Colon (tissue), 2 donors: ENCODE measurements at regions not wholly inside any gene's neighbourhood (a gene's known extent, or its start where the extent isn't known, plus 50 kb on each side); places are given as distances from the start of the nearest gene placed in this dataset.

Experiments used
- FAIRE-seq: peaks from 2 replicates; lab custom pipeline; 2012; peaks lifted over from hg19 to GRCh38; lab: Jason Lieb, UNC
- donor health status: control.
- donor health status: control.

DNA sequence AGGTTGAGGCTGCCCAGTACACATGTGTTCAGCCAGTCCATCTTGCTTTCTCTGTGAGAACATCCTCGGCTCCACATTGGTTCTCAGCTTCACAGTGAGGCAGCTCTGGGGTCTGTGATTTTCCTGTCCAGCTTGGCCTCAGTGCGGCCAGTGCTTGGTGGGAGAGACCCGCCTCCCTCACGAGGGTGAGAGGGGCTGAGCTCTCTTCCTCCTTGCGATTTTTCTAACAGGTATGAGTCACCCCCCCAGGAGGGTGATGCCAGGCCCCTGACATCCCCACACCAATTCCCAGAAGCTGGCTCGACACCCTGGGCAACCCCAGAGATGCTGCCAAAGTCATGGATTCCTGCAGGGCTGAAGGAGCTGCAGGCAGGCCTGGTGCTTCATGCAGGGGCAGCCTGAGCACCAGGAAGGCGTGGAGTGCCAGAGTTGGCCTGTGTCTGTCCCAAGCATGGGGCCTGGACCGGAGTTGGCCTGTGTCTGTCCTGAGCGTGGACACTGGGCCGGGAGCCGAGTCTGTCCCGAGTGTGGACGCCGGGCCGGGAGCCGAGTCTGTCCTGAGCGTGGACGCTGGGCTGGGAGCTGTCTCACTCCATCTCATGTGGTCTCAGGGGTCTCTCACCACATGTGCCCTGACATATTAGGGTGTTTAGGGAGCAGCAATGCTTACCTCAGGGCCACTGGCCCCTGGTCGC lies 408.6 kb upstream of the IRX4 start:
- no peak for FAIRE-seq

DNA sequence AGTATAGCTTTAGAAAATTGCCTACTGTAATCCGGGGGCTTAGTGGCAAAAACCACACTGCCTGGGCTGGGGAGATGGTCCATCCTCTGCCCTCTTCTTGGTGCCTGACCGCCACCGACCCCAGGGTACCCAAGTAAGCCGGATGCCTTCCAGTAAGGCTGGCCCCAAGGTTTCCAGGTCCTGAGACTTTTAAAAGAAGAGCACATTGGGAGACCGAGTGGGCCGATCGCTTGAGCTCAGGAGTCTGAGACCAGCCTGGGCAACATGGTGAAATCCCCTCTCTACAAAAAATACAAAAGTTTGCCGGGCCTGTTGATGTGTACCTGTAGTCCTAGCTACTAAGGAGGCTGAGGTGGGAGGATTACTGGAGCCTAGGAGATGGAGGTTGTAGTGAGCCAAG lies 406.7 kb upstream of the IRX4 start:
- no peak for FAIRE-seq

DNA sequence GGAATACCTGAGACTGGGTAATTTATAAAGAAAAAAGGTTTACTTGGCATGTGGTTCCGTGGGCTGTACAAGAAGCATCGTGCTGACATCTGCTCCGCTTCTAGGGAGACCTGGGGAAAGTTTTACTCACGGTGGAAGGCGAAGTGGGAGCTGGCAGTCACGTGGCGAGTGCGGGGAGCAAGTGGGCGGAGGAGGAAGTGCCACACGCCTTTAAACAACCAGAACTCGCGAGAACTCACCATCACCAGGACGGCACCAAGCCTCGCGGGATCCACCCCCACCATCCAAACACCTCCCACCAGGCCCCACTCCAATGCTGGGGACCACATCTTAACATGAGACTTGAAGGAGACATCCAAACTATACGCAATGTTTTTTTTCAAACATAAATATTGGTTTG lies 406.2 kb upstream of the IRX4 start:
- FAIRE-seq, result no peak

DNA sequence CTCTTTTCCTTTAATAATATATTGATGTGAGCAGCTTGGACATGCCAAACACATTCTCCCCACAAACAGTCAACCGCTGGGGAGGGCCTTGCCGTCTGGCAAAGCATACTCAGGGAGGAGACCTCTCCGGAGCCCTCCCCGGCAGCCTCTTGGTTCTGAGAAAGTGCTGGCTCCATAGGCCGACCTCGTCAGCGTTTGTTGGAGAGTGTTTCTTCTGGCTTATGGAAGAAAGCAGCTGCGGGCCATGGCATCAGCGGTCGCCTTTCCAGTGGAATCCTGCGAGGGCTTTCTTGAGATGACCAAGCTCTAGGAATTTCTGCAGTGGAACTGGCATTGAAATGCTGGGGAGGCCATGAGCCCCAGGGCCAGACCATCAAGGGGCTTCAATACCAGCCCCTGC lies 405.7 kb upstream of the IRX4 start:
- FAIRE-seq, result no peak

DNA sequence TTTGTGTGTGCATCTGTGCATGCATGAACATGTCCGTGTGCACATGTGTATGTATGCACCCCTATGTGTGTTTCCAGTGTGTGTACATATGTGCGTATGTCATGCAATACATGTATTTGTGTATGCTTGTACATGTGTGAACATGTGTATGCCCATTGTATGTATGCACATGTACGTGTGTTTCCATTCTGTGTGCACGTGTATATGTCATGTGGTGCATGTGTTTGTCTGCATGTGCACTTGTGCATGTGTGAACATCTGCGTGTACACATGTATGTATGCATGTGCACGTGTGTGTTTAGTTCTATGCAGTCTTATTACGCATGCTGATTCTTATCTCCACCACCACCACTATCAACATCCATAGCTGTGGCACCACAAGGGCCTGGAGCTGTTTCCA lies 403.5 kb upstream of the IRX4 start:
- no peak for FAIRE-seq

DNA sequence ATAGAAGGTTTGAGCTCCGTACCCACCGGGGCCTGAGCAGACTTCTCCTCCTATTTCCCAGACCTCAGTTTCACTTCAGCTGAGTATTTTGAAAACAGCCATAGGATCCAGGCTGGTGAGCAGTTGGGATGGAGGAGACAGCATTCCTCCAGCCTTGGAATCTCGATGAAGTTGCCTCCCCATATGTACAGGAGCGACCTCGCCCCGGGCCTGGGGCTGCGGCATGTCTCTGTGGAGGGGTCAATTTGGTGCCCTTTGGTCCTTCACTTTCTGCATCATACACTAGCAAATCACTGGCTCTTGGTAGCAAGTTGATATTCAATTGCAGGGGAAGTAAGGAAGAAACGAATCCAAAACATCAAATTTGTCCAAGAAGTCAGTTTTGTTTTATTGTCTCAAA lies 402.0 kb upstream of the IRX4 start:
- FAIRE-seq, result no peak

DNA sequence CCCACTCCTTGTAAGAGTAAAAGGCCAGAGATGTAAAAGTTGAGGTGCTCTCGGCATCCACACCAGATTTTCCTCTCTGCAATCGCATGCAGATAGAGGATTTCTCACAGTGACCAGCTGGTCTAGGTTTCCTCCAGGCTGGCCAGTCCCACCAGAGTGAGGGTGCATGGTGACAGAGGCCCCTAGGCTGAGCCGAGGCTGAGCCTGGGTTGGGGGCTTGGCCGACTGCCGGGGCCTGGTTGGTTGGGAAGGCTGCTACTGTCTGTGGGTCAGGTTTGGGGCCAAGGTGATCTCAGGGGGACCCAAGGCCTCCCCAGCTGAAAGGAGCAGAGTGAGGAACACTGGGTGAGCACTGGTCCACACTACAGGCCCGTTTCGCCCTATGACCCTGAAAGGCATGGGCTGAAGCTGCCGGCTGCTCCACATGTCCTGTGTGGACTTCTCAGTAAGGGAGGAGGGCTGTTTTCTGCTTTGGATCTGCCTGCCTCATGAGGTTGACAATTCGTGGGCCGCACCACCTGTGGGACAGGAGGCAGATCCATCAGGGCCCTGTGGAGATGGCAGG lies 400.8 kb upstream of the IRX4 start:
- FAIRE-seq, result no peak

DNA sequence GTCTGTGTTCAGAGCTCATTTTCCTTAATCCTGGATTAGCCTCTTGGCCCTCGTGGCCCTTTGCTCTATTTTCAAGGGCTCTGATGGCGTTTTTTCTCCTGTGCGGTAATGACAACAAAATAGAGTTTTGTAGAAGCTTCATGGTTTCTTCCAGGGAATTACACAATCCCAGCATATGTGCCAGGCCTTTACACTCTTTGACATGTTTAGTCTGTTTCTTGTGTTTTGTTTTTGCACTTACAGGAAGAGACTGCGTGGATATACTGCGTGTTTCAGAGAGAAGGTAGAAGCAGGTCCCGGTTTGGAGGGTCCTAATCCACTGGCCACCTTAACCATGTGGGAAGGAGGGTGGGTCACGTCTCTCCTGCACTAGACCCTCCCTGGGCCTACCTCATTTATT lies 400.2 kb upstream of the IRX4 start:
- FAIRE-seq, result no peak

DNA sequence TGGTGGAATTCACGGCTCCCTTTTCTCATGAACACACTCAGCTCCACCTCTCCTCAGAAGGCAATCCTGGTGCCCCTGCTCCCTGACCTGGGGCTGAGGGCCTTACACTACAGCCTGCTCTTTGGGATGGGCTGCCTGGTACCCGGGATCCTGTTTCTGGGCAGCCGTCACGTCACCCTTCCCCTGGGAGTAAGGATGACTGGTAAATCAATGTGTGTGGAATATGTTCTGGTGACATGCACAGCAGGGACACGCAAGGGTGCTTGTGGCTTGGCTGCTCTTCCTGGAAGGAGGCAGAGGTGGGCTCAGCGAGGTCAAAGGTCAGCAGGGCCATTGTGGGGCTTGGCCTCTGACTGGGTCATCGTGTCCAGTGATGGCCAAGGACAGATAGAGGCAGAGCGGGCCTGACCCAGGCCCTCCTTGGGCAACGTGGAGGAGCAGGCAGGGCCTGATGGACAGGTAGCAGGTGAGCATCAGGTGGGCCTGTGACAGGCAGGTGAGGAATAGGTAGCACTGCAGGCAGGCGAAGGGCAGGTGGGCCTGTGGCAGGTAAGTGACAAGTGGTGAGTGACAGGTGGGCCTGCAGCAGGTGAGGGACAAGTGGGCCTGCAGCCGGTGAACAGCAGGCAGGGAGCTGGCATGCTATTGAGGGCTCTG lies 399.4 kb upstream of the IRX4 start:
- FAIRE-seq, result no peak

DNA sequence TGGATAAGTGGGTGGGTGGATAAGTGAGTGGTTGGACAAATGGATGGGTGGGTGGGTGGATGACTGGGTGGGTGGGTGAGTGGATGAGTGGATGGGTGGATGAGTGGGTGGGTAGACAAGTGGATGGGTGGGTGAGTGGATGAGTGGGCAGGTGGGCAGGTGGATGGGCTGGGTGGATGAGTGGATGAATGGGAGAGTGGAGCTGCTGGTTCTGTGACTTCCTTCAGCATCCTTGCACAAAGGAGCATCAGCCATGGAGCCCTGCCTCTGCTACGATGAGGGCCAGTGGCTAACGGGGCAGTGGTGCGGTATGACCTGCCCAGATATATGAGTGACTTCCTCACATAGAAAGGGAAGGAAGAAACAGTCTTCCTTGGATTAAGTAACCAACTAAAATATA lies 398.7 kb upstream of the IRX4 start:
- no peak for FAIRE-seq

DNA sequence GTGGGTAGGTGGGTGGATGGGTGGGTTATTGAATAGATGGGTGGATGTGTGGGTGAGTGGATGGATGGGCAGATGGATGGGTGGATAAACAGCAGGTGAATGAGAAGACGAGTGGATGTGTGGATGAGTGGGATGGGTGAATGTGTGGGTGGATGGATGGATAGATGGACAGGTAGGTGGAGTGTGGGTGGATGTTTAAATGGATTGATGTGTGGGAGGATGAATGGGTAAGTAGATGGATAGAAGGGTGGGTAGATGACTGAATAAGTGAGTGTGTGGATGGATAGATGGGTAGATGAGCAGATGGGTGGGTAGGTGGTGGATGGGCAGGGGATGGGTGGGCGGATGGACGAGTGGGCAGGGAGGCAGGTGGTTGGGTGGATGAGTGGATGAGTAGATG lies 397.6 kb upstream of the IRX4 start:
- FAIRE-seq, result no peak

DNA sequence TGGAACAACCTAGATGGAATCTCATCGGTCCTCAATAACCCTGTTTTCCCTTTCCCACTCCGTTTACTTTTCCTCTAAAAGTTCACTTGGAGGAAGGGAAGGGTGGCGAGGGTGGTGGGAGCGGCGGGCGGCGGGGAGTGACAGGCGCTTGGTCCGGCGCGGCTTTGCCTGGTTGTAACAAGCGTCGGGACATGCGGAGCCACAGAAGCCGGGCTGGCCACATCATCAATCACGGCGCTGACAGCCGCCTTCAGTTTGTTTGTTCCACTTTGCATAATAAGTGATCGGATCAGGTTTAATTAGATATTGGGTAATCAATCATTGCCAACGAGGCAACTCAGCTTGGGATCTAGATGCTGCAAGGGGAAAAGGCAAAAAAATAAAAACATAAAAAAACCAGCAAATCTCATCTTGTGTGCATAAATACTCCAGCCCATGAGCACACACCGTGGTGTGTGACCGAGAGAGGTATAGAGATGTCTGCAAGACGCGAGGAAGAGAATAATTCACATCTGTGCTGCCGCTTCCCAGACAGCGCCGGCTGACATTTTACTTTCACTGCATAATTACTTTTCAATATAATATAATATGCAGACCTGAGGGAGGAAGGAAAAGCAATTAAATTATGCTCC lies 396.2 kb upstream of the IRX4 start:
- FAIRE-seq, result no peak

DNA sequence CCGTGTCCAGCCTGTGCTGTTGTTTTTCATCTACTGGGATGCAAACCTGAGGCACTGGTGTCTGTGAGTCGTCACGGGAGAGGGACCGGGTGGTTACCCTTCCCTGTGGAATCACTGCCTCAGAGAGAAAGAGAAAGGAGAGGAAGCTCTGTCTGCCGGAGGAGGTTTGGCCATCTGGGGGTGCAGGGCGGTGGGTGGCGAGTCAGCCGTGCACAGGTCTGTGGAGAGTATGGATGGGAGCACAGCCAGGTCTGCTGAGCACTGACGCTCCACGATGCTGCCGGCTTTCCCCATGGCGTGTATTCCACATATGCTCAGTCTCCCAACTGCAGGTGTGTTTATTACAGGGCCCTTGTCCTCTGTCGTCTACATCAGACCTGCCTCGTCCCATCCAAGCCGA lies 395.2 kb upstream of the IRX4 start:
- no peak for FAIRE-seq

DNA sequence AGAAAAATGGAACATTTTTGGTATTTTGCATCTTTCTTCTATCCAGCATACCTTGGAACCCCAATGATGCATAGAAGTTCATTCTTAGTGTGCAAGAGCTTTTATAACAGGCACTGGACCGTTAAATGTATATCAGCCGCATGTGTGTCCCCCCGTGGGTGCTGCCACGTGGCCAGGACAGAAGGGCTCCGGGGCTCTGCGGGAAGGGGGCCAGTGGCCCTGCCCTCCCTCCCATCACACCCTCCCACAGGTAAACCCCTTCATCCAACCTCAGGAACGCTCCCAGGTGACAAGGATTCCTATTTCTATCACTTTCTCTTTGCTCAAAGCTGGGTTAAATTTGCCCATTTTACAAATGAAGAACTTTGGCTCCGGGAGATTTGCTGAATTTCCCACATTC lies 393.4 kb upstream of the IRX4 start:
- no peak for FAIRE-seq

DNA sequence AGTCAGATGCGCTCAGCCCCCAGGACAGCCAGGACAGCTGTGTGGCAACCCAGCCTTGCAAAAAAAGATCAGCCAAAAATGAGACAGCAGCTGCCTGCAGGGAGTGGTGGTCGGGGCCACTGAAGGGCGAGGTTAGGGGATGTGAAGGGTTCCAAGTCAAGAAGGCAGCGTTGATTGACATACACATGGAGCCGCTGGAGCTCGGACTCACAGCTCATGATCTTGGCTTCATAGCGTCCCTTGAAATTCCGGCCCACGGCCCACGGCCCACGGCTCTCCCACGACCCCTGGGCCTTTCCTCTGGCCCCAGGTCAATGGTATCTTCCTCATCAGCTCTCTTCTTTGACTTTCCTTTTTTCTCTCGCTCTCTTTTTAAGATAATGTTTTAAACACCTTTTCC lies 390.0 kb upstream of the IRX4 start:
- no peak for FAIRE-seq

DNA sequence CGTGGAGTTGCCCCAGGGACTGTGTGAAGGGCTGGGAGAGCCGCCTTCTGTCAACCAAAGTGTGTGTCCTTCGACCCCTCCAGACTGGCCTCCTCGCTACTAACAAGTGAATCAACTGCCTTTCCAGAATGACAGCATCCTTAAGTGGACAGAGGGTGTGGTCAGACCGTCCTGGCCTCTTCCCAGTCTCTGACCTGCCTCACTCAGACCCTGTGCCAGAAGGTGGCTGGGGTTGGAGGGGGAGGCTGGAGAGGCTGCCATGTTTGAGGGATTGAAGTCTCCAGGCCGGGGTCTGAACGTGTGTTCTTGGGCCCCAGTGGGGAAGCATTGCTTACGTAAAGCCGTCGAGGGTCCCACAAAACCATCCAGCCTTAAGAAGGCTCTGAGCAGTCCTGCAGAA lies 389.3 kb upstream of the IRX4 start:
- FAIRE-seq, result no peak

DNA sequence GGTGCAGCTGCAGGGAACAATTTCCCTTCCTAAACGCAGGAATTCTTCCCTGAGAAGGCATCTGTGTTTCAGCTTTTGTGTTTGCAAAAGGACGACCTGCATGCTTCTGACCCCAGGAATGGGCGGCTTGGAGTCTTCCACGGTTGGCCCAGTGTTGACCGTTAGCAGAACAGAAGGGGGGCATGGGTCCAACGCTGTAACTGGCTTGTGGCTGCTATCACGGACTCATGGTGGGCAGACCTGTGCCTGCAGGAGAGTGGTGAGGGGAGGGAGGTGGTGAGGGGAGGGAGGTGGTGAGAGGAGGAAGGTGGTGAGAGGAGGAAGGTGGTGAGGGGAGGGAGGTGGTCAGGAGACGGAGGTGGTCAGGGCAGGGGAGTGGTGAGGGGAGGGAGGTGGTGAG lies 388.6 kb upstream of the IRX4 start:
- FAIRE-seq, result no peak

DNA sequence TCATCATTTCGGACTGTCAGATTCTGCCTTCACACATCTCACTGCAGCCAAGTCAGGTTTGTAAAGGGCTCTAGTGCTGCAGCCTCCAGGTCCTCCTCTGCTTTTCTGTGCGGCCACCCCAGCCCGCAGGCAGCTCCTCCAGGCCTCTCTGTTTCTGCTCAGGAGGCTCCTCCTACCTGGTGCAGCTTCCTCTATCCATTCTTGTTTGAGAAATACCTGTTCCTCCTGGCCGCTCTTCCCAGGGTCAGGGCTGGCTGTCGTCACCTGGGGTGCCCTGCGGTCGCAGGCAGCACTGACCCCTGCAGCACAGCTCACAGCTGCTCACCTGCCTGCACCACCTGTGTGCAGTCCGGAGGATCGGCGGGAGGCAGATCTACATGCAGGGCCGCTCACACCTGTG lies 387.7 kb upstream of the IRX4 start:
- no peak for FAIRE-seq

DNA sequence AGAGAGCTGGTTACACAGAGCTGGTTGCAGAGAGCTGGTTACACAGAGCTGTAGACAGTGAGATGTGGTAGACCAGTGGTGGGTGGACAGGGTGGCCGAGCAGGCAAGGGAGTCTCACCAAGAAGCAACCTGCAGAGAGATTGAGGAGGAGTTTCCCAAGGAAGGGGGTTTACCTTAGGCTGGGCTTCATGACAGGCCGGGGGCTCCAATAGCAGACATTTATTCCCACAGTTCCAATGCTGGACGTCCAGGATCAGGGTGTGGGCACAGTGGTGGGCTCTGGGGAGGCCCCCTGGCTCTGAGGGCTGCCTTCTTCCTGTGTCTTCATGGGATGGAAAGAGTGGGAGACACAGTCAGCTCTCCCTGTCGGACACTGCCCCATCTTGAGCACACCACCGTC lies 386.9 kb upstream of the IRX4 start:
- no peak for FAIRE-seq

DNA sequence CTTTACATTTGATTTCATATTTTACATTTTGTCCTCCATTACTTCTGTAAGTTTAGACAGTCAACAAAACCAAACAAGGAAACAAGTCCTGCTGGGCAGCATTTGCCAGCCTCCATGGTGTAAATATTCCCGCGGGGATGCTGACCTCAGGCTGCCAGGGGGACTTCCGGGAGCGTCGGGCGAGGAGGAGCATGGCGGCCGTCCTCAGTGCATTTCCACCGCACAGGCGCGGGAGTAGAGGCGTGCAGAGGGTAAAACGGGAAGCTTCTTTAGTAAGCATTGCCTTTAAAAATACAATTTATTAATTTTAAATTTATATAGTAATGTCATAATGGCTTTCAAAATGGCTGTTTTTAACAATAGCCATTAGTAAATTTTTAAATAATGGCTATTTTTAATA lies 385.3 kb upstream of the IRX4 start:
- no peak for FAIRE-seq

DNA sequence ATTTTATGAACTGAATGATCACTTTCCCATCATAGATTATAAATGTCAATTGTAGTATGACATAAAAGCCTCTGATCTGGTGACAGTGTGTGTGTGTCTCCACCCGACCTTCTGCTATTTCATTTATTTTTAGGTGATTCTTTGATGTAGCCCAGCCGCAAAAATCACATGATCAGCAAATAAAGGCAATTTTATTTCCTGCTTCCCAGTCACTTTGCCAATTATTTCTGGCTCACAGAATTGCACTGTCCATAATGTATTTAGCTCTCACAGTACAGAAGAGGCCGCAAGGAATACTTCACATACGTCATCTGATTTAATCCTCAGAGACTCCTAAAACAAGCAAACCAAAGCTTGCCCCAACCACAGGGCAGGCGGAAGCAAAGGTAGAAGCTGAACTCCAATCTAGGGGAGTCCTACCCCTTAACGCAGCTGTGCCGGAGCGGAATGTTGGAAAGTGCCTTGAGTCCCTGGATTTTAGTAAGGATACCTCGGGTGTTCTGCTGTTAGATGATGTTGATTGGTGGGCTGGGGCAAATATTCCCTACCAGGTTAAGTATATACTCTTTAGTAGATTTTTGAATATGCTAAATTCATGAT lies 384.0 kb upstream of the IRX4 start:
- no peak for FAIRE-seq

DNA sequence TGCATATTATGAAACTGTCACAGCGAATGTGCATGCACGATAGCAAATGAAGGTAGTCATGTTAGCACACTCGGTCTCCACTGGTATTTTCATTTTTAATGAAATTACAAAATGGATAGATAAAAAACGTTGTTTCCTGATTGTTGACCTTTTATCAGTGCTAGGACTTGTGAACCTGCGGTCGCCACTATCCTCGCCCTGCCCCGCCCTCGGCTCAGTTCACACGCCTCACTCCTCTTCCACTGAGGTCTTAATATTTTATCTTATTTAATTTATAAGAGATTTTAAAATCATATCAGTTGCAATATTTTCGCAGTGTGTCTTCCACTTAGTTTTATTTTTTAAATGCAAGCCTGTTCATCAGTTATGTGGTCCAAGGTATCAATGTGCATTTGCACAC lies 382.6 kb upstream of the IRX4 start:
- FAIRE-seq, result no peak

DNA sequence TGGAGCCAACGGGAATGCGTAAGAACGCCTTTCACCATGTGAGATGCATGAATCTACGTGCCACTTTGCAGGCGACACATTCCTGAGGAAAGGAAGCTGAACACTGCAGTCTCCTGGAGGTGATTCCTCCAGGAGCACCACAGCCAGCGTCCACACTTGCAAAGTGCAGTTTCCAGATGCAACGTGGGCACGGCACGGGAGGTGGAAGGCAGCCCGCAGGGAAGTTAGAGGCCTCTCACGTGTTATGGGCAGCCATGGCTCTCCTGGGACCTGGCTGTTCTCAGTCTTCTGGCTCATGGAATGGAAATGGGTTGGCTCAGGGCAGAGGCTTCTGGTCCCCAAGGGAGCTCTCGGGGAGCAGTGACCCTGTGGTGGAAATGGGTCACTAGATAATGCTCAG lies 381.0 kb upstream of the IRX4 start:
- FAIRE-seq, result no peak
